NB4 (cell line): ENCODE measurements at regions not wholly inside any gene's neighbourhood (a gene's known extent, or its start where the extent isn't known, plus 50 kb on each side); places are given as distances from the start of the nearest gene placed in this dataset.

Experiments used
- DNase-seq: peaks from one replicate; pipeline ENCODE4 v3.0.0; 2010; ENCODE audit warnings: low read depth
- H3K4me3 ChIP-seq: one replicate; pipeline ENCODE4 v1.5.1; 2011; ENCODE audit warnings: mild to moderate bottlenecking, low read depth, low read length, moderate library complexity
- MYC ChIP-seq: IDR thresholded peaks from 2 replicates; pipeline ENCODE4 v1.6.1; 2011; ENCODE audit warnings: low read depth, low read length
- POLR2A ChIP-seq: IDR thresholded peaks from 2 replicates; pipeline ENCODE4 v1.6.1; 2011; ENCODE audit warnings: mild to moderate bottlenecking; ENCODE audit not compliant: insufficient read length; ENCODE audit errors: extremely low read depth
- TF ChIP-seq, protein P1 (sequence below): IDR thresholded peaks from one replicate; pipeline ENCODE4 v1.5.1; 2012; ENCODE audit warnings: low read depth, low read length
- TF ChIP-seq, protein P2 (sequence below): IDR thresholded peaks from 2 replicates; pipeline ENCODE4 v1.6.1; 2011; ENCODE audit warnings: low read depth, low read length

DNA sequence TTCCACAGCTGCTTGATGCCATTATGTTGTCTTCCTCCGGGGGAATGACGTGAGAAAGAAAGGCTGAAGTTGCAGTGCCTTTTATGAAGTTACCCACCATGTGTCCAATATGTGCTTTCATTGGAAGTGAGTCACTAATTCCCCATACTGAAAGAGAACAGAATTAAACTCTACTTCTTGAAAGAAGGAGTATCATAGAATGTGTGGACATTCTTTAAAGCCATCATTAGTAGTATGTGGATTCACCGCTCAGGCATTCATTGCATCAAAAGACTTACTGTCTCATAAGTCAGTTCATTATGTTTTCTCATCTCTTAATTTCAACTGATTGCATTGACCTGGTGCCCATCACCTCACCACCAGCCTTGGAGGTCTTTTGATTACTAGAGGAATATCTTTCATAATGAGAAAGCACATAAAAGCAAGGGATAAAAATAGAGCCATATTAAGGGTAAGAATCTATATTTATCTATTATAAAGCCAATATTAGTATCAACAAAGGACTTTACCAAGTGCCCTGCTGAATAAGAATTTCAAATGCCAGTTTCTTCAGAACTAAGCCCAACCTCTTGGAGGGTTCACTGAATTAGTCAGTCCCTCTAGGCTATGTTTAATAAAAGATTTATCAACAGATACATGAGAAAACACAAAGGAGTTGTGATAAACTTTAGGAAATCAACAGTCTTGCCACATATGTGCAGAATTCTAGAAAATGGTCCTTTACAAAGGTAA is 516.1 kb downstream of the NTRK2 start:
- H3K4me3 ChIP-seq = no peak overlapping the region
- no peak for DNase-seq
- TF ChIP-seq POLR2A (no peak), MYC (no peak)
- TF ChIP-seq, protein P1, sequence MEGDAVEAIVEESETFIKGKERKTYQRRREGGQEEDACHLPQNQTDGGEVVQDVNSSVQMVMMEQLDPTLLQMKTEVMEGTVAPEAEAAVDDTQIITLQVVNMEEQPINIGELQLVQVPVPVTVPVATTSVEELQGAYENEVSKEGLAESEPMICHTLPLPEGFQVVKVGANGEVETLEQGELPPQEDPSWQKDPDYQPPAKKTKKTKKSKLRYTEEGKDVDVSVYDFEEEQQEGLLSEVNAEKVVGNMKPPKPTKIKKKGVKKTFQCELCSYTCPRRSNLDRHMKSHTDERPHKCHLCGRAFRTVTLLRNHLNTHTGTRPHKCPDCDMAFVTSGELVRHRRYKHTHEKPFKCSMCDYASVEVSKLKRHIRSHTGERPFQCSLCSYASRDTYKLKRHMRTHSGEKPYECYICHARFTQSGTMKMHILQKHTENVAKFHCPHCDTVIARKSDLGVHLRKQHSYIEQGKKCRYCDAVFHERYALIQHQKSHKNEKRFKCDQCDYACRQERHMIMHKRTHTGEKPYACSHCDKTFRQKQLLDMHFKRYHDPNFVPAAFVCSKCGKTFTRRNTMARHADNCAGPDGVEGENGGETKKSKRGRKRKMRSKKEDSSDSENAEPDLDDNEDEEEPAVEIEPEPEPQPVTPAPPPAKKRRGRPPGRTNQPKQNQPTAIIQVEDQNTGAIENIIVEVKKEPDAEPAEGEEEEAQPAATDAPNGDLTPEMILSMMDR = no peak
- TF ChIP-seq, protein P2, sequence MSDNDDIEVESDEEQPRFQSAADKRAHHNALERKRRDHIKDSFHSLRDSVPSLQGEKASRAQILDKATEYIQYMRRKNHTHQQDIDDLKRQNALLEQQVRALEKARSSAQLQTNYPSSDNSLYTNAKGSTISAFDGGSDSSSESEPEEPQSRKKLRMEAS = no peak

DNA sequence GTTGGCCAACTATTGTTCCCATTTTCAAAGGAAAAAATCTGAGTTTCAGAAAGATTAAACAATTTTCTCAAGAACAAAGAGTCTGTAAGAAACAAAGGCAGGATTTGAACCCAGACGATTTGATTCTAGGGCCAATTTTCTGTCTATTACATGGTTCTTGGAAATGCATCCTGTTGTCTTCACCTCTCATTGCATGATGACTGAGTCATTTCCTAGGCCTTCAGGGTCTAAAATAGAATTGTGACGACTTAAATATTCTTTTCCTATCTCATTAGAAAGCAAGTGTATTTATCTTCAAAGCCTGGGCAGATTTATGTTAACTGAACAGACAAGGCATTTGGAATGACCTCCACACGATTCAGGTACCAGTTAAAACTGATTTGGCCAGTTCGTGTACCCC is 512.9 kb downstream of the NTRK2 start:
- no peak overlapping the region for H3K4me3 ChIP-seq
- no peak for DNase-seq
- TF ChIP-seq POLR2A (no peak), MYC (no peak)
- TF ChIP-seq, protein P2 = no peak
- TF ChIP-seq, protein P1 = no peak

DNA sequence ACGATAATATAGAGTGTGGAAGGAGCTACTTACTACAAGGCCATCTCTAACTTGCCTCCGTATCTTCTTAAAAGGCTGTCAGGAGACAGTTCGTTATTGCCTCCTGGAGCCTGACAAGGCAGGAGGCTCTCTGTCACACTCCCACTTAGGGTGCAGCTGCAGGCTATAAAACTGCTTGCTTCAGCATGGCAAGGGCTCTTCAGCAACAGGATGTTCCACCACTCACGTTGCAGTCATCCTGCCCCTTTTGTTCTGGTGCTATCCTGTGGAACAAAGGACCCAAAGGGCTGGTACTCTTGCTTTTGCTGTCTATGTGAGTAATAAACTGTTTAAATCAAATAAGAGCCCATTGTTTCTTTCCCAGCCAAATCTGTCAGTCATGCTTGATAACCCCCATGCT is 508.9 kb downstream of the NTRK2 start:
- TF ChIP-seq MYC (no peak), POLR2A (no peak)
- TF ChIP-seq, protein P2 = no peak
- TF ChIP-seq, protein P1 = no peak
- DNase-seq = no peak
- H3K4me3 ChIP-seq = no peak overlapping the region

DNA sequence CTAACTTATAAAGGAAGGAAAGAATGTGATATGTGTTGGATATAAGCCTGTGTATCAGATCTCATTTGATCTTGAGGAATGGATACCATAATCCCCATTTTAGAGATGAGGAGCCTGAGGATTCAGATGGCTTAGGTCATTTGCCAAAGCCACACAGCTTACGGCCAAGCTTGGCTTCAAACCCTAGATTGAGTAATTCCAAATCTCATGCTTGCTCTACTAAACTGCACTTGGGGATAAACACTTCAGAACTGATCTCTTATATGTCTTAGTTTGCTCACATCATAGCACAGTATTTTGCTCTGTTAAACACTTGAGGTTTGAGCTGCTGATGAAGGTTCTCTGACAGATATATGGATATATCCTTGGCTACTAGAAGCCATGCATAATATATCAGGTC is 504.4 kb downstream of the NTRK2 start:
- no peak for DNase-seq
- TF ChIP-seq, protein P1 = no peak
- TF ChIP-seq, protein P2 = no peak
- no peak for TF ChIP-seq MYC
- no peak for TF ChIP-seq POLR2A
- H3K4me3 ChIP-seq = no peak overlapping the region

DNA sequence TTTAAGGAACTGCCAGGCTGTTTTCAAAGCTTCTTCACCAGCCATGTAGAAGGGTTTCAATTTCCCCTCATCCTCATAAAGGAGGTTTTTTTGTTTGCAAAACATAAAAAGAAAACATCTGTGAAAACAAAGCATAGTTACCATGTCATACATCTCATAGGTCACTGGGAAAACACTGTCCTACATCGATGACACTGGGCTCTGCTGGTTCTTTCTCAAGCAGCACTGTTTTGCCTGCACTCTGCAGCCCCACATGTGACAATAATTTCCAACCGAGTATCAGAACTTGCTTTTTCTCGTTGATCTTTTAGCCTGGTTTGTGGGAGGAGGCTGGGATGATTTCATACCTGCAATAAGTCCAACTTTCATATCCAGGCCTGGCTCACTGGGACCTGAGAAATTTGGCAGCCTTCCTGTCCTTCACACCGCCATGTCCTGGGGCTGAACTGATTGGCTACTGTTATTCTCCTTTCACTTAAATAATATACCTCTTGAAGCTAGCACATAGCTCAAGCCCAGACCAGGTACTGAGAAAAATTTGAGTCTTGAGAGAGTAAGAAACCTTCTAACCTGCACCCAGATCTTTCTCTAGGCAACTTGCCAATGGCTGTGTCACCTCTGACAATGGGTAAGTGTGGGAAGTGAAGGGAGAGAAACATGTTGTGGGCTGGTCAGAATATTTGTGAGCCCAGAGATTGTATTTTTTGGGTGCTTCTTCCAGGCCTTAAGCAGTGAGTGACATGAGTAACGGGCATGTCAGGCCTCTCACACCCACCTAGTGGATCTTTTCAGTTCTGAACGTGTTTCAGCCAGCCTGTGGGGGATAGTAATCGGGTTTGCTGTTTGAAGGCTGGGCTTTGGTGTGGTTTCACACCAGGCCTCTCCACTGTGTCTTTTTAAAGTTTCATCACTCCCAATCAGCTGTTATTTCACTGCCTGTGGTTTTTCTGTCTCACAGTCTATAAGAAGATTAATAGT is 502.8 kb downstream of the NTRK2 start:
- no peak for DNase-seq
- H3K4me3 ChIP-seq = no peak overlapping the region
- TF ChIP-seq, protein P2 = no peak
- TF ChIP-seq POLR2A (no peak), MYC (no peak)
- TF ChIP-seq, protein P1 = no peak
